OCI-LY7 (cell line): ENCODE measurements at regions not wholly inside any gene's neighbourhood (a gene's known extent, or its start where the extent isn't known, plus 50 kb on each side); places are given as distances from the start of the nearest gene placed in this dataset.

ENCODE experiments used
- BruUV-seq: library from RNA; stranded (reverse); fragments of 400-500 nt; replicated peaks from 2 replicates; lab custom pipeline; 2021; lab: Mats Ljungman, UMichigan
- CTCF ChIA-PET: fragments of 300-600 bp; sonication (Branson Sonifier 250); formaldehyde crosslinking; loops from one replicate; lab custom pipeline; 2022; ENCODE audit warnings: antibody characterized with exemption; ENCODE audit not compliant: unreplicated experiment; lab: Charles Lee
- POLR2A ChIA-PET: fragments of 300-600 bp; sonication (Branson Sonifier 250); formaldehyde crosslinking; loops from one replicate; lab custom pipeline; 2022; ENCODE audit warnings: antibody characterized with exemption; lab: Charles Lee
- DNase-seq: peaks from one replicate; pipeline ENCODE4 v3.0.0-alpha.2; 2015; ENCODE audit warnings: low spot score
- H2AFZ ChIP-seq: fragments of 200-600 bp; sonication (generic), shearing (Covaris generic); 2 replicates; pipeline ENCODE4 v1.6.1; 2014; ENCODE audit warnings: mild to moderate bottlenecking, antibody characterized with exemption, low read length, moderate library complexity
- H3K27ac ChIP-seq: fragments of 200-600 bp; sonication (generic); 2 replicates; pipeline ENCODE4 v1.5.1; 2014; ENCODE audit warnings: mixed run types, low read depth, mild to moderate bottlenecking, moderate library complexity, low read length, inconsistent platforms; ENCODE audit not compliant: poor library complexity, severe bottlenecking
- H3K36me3 ChIP-seq: fragments of 200-600 bp; sonication (generic); 2 replicates; pipeline ENCODE4 v1.6.1; 2014; ENCODE audit warnings: mild to moderate bottlenecking, antibody characterized with exemption, low read length, moderate library complexity, mixed read lengths; ENCODE audit not compliant: insufficient read depth
- H3K4me1 ChIP-seq: fragments of 200-600 bp; sonication (generic); 2 replicates; pipeline ENCODE4 v1.5.1; 2014; ENCODE audit warnings: mild to moderate bottlenecking, low read length; ENCODE audit not compliant: insufficient read depth, poor library complexity, severe bottlenecking
- H3K4me2 ChIP-seq: fragments of 200-600 bp; sonication (generic); 2 replicates; pipeline ENCODE4 v1.6.1; 2014; ENCODE audit warnings: mild to moderate bottlenecking, low read length
- H3K4me3 ChIP-seq: fragments of 200-600 bp; sonication (generic); 2 replicates; pipeline ENCODE4 v1.5.1; 2014; ENCODE audit warnings: mild to moderate bottlenecking, low read depth, low read length; ENCODE audit not compliant: poor library complexity, severe bottlenecking
- H3K79me2 ChIP-seq: fragments of 200-600 bp; sonication (generic); 2 replicates; pipeline ENCODE4 v1.6.1; 2016; ENCODE audit warnings: low read depth, mild to moderate bottlenecking, low read length, moderate library complexity, mixed read lengths; ENCODE audit not compliant: insufficient read depth
- H3K9me2 ChIP-seq: fragments of 200-600 bp; sonication (generic); 2 replicates; pipeline ENCODE4 v1.6.1; 2016; ENCODE audit warnings: mild to moderate bottlenecking, low read length, mixed read lengths; ENCODE audit not compliant: insufficient read depth
- H3K9me3 ChIP-seq: fragments of 200-600 bp; sonication (generic); 2 replicates; pipeline ENCODE4 v1.6.1; 2014; ENCODE audit warnings: mild to moderate bottlenecking, mixed run types, low read length, mixed read lengths
- H4K20me1 ChIP-seq: fragments of 200-600 bp; sonication (generic); 2 replicates; pipeline ENCODE4 v1.6.1; 2014; ENCODE audit warnings: mild to moderate bottlenecking, antibody characterized with exemption, low read length, moderate library complexity, mixed read lengths; ENCODE audit not compliant: insufficient read depth
- CTCF ChIP-seq: fragments of 200-600 bp; sonication (generic); conservative IDR thresholded peaks from 2 replicates; pipeline ENCODE4 v1.5.1; 2014; ENCODE audit warnings: mild to moderate bottlenecking, antibody characterized with exemption, low read length, moderate library complexity, mixed read lengths
- EZH2phosphoT487 ChIP-seq: fragments of 200-600 bp; sonication (generic); IDR thresholded peaks from 2 replicates; pipeline ENCODE4 v1.6.1; 2018; ENCODE audit warnings: low read depth, borderline replicate concordance, mild to moderate bottlenecking, mixed run types, antibody characterized with exemption, low read length, moderate library complexity, mixed read lengths
- intact Hi-C: fragments of 100-400 bp; cut with micrococcal nuclease; formaldehyde crosslinking; loops from one replicate; pipeline ENCODE4 v1.10.0; 2022; ENCODE audit not compliant: unreplicated experiment

GRCh38 chr11:44408711-44409470 lies 99.0 kb upstream of the ALX4 start:
- H3K9me2 ChIP-seq, result no peaks in the 10 kb centered on the region
- TF ChIP-seq CTCF, result no peak
- TF ChIP-seq EZH2phosphoT487, result no peak
- BruUV-seq, result no TSS peak

GRCh38 chr11:44409558-44410236 lies 99.8 kb upstream of the ALX4 start:
- no peaks in the 10 kb centered on the region for H4K20me1 ChIP-seq
- TF ChIP-seq EZH2phosphoT487 (no peak), CTCF (no peak)
- no peak overlapping the region for H3K4me2 ChIP-seq
- no peaks in the 10 kb centered on the region for H3K36me3 ChIP-seq
- H3K9me3 ChIP-seq, result no peaks in the 10 kb centered on the region
- POLR2A ChIA-PET, result no interaction called here
- H2AFZ ChIP-seq, result no peak overlapping the region
- H3K9me2 ChIP-seq, result no peaks in the 10 kb centered on the region
- no peak overlapping the region for H3K27ac ChIP-seq
- H3K79me2 ChIP-seq, result no peaks in the 10 kb centered on the region
- DNase-seq, result no peak
- H3K4me3 ChIP-seq, result no peak overlapping the region
- no peaks in the 10 kb centered on the region for H3K4me1 ChIP-seq
- CTCF ChIA-PET, result no interaction called here
- intact Hi-C loops, result no loop called here
- BruUV-seq, result no TSS peak

More at GRCh38 chr11:44408711-44409470, 99.0 kb upstream of the ALX4 start:
- H3K79me2 ChIP-seq, result no peaks in the 10 kb centered on the region
- intact Hi-C loops, result no loop called here
- no peaks in the 10 kb centered on the region for H3K36me3 ChIP-seq
- ChIA-PET CTCF (no interaction called here), POLR2A (no interaction called here)
- H3K4me2 ChIP-seq, result no peak overlapping the region
- H2AFZ ChIP-seq, result no peak overlapping the region
- no peaks in the 10 kb centered on the region for H3K9me3 ChIP-seq
- no peaks in the 10 kb centered on the region for H3K4me1 ChIP-seq
- H3K4me3 ChIP-seq, result no peak overlapping the region
- DNase-seq, result no peak
- H3K27ac ChIP-seq, result no peak overlapping the region
- H4K20me1 ChIP-seq, result no peaks in the 10 kb centered on the region

- CTCF ChIA-PET, result no interaction called here
- H3K9me3 ChIP-seq, result no peaks in the 10 kb centered on the region
Observed at GRCh38 chr11:44416776-44417175, 106.8 kb upstream of the ALX4 start.

More at GRCh38 chr11:44416776-44417175, 106.8 kb upstream of the ALX4 start:
- Histone ChIP-seq H4K20me1 (no peaks in the 10 kb centered on the region), H3K27ac (no peak overlapping the region), H3K4me3 (no peak overlapping the region), H3K9me2 (no peaks in the 10 kb centered on the region), H3K4me2 (no peak overlapping the region), H3K36me3 (no peaks in the 10 kb centered on the region), H3K4me1 (no peaks in the 10 kb centered on the region), H3K79me2 (no peaks in the 10 kb centered on the region), H2AFZ (no peak overlapping the region)
- intact Hi-C loops, result no loop called here
- POLR2A ChIA-PET, result no interaction called here
- DNase-seq, result no peak
- no TSS peak for BruUV-seq
- TF ChIP-seq EZH2phosphoT487 (no peak), CTCF (no peak)
